HEK293 (cell line): ENCODE measurements at regions not wholly inside any gene's neighbourhood (a gene's known extent, or its start where the extent isn't known, plus 50 kb on each side); places are given as distances from the start of the nearest gene placed in this dataset.

Experiments used
- CTCF ChIA-PET: fragments of 350-600 bp; formaldehyde crosslinking; extraction: SDS; loops from one replicate; lab custom pipeline; 2021; ENCODE audit warnings: antibody characterized with exemption; lab: Yijun Ruan, JAX
- POLR2A ChIA-PET: fragments of 300-600 bp; formaldehyde crosslinking; extraction: SDS; loops from one replicate; lab custom pipeline; 2020; ENCODE audit warnings: antibody characterized with exemption, inconsistent platforms; lab: Yijun Ruan, JAX
- H3K27ac ChIP-seq: fragments of 200-500 bp; sonication (Bioruptor generic); 2 replicates; pipeline ENCODE4 v1.5.1; 2014; ENCODE audit warnings: low read depth, low read length, control low read depth, inconsistent platforms; ENCODE audit errors: extremely low read depth
- H3K36me3 ChIP-seq, 2 experiments: fragments of 200-500 bp in 1 of 2; sonication (Bioruptor generic) in 1 of 2; 1 replicate in 1 of 2; 2 replicates in 1 of 2; pipeline ENCODE4 v1.5.1; 2014 to 2017; ENCODE audit warnings: inconsistent platforms in 2 of 2, low read length in 2 of 2; ENCODE audit not compliant: control insufficient read depth in 2 of 2, insufficient read depth in 1 of 2
- H3K4me1 ChIP-seq: fragments of 200-500 bp; sonication (Bioruptor generic); 2 replicates; pipeline ENCODE4 v1.5.1; 2014; ENCODE audit warnings: mild to moderate bottlenecking, low read length, inconsistent platforms; ENCODE audit not compliant: control insufficient read depth, insufficient read depth
- H3K4me3 ChIP-seq: 2 replicates; pipeline ENCODE4 v1.5.1; 2011; ENCODE audit warnings: low read depth, mild to moderate bottlenecking, control low read depth, low read length, moderate library complexity
- H3K9me3 ChIP-seq: fragments of 200-500 bp; sonication (Bioruptor generic); 2 replicates; pipeline ENCODE4 v1.5.1; 2014; ENCODE audit warnings: low read depth, low read length, inconsistent platforms; ENCODE audit not compliant: control insufficient read depth, insufficient read depth
- CTCF ChIP-seq: fragments of 450-650 bp; formaldehyde crosslinking; IDR thresholded peaks from 2 replicates; pipeline ENCODE4 v1.5.1; 2016; ENCODE audit warnings: missing biosample characterization, missing genetic modification characterization
- IKZF3 ChIP-seq: fragments of 450-650 bp; IDR thresholded peaks from 2 replicates; pipeline ENCODE4 v1.5.0; 2018; ENCODE audit warnings: missing biosample characterization, mild to moderate bottlenecking, missing genetic modification characterization, moderate library complexity
- PRDM2 ChIP-seq: fragments of 450-650 bp; formaldehyde crosslinking; IDR thresholded peaks from 2 replicates; pipeline ENCODE4 v1.5.1; 2016; ENCODE audit warnings: missing biosample characterization, missing genetic modification characterization, borderline replicate concordance
- SALL2 ChIP-seq: fragments of 450-650 bp; formaldehyde crosslinking; IDR thresholded peaks from 2 replicates; pipeline ENCODE4 v1.5.0; 2017; ENCODE audit warnings: missing biosample characterization, mild to moderate bottlenecking, missing genetic modification characterization, borderline replicate concordance
- ZIC2 ChIP-seq: fragments of 450-650 bp; formaldehyde crosslinking; IDR thresholded peaks from 2 replicates; pipeline ENCODE4 v1.5.1; 2016; ENCODE audit warnings: missing biosample characterization, missing genetic modification characterization
- ZNF121 ChIP-seq: fragments of 450-650 bp; formaldehyde crosslinking; IDR thresholded peaks from 2 replicates; pipeline ENCODE4 v1.5.1; 2016; ENCODE audit warnings: missing biosample characterization, missing genetic modification characterization
- ZNF23 ChIP-seq: fragments of 450-650 bp; formaldehyde crosslinking; IDR thresholded peaks from 2 replicates; pipeline ENCODE4 v1.5.1; 2016; ENCODE audit warnings: missing biosample characterization, missing genetic modification characterization, borderline replicate concordance
- ZNF311 ChIP-seq: fragments of 450-650 bp; formaldehyde crosslinking; IDR thresholded peaks from 2 replicates; pipeline ENCODE4 v1.5.1; 2017; ENCODE audit warnings: missing biosample characterization, missing genetic modification characterization, borderline replicate concordance
- ZNF350 ChIP-seq: fragments of 450-650 bp; formaldehyde crosslinking; IDR thresholded peaks from 2 replicates; pipeline ENCODE4 v1.5.0; 2017; ENCODE audit warnings: missing biosample characterization, mild to moderate bottlenecking, missing genetic modification characterization
- ZNF354C ChIP-seq: fragments of 450-650 bp; formaldehyde crosslinking; IDR thresholded peaks from 2 replicates; pipeline ENCODE4 v1.5.1; 2016; ENCODE audit warnings: missing biosample characterization, missing genetic modification characterization, low read depth, borderline replicate concordance
- ZNF37A ChIP-seq: fragments of 450-650 bp; IDR thresholded peaks from 2 replicates; pipeline ENCODE4 v1.5.1; 2018; ENCODE audit warnings: missing biosample characterization, missing genetic modification characterization
- ZNF449 ChIP-seq: fragments of 450-650 bp; formaldehyde crosslinking; IDR thresholded peaks from 2 replicates; pipeline ENCODE4 v1.5.1; 2017; ENCODE audit warnings: missing biosample characterization, mild to moderate bottlenecking, missing genetic modification characterization, moderate library complexity
- ZNF48 ChIP-seq: fragments of 450-650 bp; formaldehyde crosslinking; IDR thresholded peaks from 2 replicates; pipeline ENCODE4 v1.5.1; 2016; ENCODE audit warnings: missing biosample characterization, missing genetic modification characterization
- ZNF623 ChIP-seq: fragments of 450-650 bp; formaldehyde crosslinking; IDR thresholded peaks from 2 replicates; pipeline ENCODE4 v1.5.1; 2016; ENCODE audit warnings: missing biosample characterization, missing genetic modification characterization
- ZNF692 ChIP-seq: fragments of 450-650 bp; formaldehyde crosslinking; IDR thresholded peaks from 2 replicates; pipeline ENCODE4 v1.5.1; 2016; ENCODE audit warnings: missing biosample characterization, missing genetic modification characterization
- ZSCAN4 ChIP-seq: fragments of 450-650 bp; formaldehyde crosslinking; IDR thresholded peaks from 2 replicates; pipeline ENCODE4 v1.5.1; 2017; ENCODE audit warnings: missing biosample characterization, missing genetic modification characterization
- ZXDB ChIP-seq: fragments of 450-650 bp; formaldehyde crosslinking; IDR thresholded peaks from 2 replicates; pipeline ENCODE4 v1.5.1; 2016; ENCODE audit warnings: missing biosample characterization, missing genetic modification characterization

GRCh38 chr5:71882826-71883741 is 164.0 kb downstream of the CARTPT start (continued):
- TF ChIP-seq CTCF (no peak), ZNF623 (tag by site-specific recombination) (peak; percentile 80)

GRCh38 chr5:71883742-71884103 is 164.6 kb downstream of the CARTPT start:
- H3K4me1 ChIP-seq, result peaks cover 5% of the 10 kb centered on the region; the same call in 1 of the 2 replicates
- no peaks in the 10 kb centered on the region for H3K9me3 ChIP-seq
- H3K4me3 ChIP-seq, result no peak overlapping the region
- H3K36me3 ChIP-seq, result no peaks in the 10 kb centered on the region
- CTCF ChIA-PET, result interaction anchor here (0.7 kb wide), 1 partner anchor 425 kb away, joined by 5 read pairs; no protein-coding TSS in a partner anchor
- 0 out of 2 replicates have a peak, but pooled peaks have one; percentile 4 for TF ChIP-seq ZIC2 (tag by site-specific recombination)
- TF ChIP-seq ZNF692 (tag by site-specific recombination), result no peak
- H3K27ac ChIP-seq, result no peak overlapping the region
- POLR2A ChIA-PET, result no interaction called here

- TF ChIP-seq ZSCAN4, result no peak
- TF ChIP-seq ZNF23 (tag by site-specific recombination), result no peak
- TF ChIP-seq ZNF37A (tag by site-specific recombination), result no peak
- no peak for TF ChIP-seq ZNF350
- no peak for TF ChIP-seq ZNF311 (tag by site-specific recombination)
- TF ChIP-seq ZNF121 (tag by site-specific recombination), result no peak
- TF ChIP-seq IKZF3 (tag by site-specific recombination), result no peak
- TF ChIP-seq ZNF354C (tag by site-specific recombination), result no peak
- TF ChIP-seq ZXDB (tag by site-specific recombination), result no peak
- no peak for TF ChIP-seq ZNF449 (tag by site-specific recombination)
- no peak for TF ChIP-seq SALL2 (tag by site-specific recombination)
- TF ChIP-seq PRDM2 (tag by site-specific recombination), result no peak
- TF ChIP-seq ZNF48, result no peak
- TF ChIP-seq, all 188 proteins: peak for 0
- ChIA-PET POLR2A (no interaction called here), CTCF (no interaction called here)
- Histone ChIP-seq H3K9me3 (no peaks in the 10 kb centered on the region), H3K4me3 (no peak overlapping the region), H3K36me3 (no peaks in the 10 kb centered on the region), H3K4me1 (peaks cover 5% of the 10 kb centered on the region; the same call in 1 of the 2 replicates), H3K27ac (no peak overlapping the region)
These were observed 165.9 kb downstream of the CARTPT start for GRCh38 chr5:71884926-71885325.
